Stimulated activated CD4-positive, alpha-beta T cell treated with anti-CD3 and anti-CD28 coated beads, Interleukin-15, amount 100 ng/mL, for 1 hour (primary cell): ENCODE measurements at regions not wholly inside any gene's neighbourhood (a gene's known extent, or its start where the extent isn't known, plus 50 kb on each side); places are given as distances from the start of the nearest gene placed in this dataset.
"Not testable (repeated sequence)": the region's sequence is repeated elsewhere in the genome, so short reads cannot be mapped to it uniquely, and the experiment has no call there.

ENCODE experiments used
- DNase-seq, 2 donors: peaks; one replicate each; pipeline ENCODE4 v3.0.0-alpha.2; 2020; ENCODE audit warnings: low read depth in 1 of 2, low spot score in 1 of 2

DNA sequence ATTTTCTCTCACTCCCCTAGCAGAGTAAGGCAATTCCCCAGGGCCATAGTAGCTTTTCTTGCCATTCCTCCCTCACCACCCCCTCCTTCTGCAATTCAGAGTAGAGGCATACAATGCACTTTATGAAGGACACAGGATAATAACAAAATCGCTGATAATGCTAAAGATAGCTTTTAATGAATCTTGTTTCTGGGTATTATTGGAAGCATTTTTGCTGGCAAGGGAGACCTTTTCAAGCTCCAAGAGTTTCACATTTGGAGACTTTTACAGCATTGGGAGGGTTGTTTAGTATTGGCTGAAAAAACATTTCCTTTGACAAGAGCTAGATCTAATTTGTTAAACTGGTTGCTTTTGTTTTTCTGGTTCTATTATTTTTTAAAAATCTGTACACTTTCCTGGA lies 573.0 kb upstream of the C16orf82 start:
- no peak for DNase-seq

- DNase-seq: no peak
These were observed 568.8 kb upstream of the C16orf82 start for GRCh38 chr16:26497896-26498295.

DNA sequence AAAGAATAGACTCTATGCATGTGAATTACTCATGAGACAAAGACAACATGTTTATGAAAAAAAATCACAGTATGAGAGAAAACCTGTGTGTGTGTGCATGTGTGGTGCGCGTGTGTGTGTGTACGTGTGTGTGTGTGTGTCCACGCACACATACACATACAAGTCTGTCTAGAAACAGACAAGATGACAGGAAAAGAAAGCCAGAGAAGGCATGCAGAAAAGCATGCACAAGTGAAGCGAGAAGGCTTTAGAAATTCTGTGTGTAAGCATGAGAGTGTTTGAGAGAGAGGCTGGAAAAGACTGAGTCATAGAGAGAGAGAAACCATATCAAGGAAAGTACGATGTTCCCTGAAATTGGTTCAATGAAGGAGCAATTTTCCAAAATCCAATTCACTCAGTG lies 566.4 kb upstream of the C16orf82 start:
- DNase-seq: no peak

DNA sequence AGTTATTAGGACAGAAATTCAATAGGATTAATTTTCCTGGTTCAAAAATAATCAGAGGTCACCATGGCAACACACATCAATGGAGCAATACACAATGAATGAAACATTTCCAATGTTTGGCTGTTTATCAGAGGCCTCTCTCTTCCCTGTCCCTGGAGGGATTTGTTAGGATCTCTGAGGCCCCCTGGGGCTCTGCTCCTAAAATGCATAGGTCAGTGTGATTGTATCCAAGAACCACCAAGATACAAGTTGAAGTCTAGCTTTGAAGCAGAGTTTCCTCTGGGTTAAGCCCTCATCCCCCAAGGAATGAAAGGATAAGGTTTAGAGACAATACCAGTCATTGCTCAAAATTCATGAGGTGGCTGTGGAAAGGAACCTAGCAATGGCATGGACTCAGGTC lies 561.2 kb upstream of the C16orf82 start:
- DNase-seq: no peak

GRCh38 chr16:26508946-26509345 lies 557.8 kb upstream of the C16orf82 start:
- DNase-seq: not testable (repeated sequence)

GRCh38 chr16:26510924-26511323 lies 555.8 kb upstream of the C16orf82 start:
- no peak for DNase-seq

DNA sequence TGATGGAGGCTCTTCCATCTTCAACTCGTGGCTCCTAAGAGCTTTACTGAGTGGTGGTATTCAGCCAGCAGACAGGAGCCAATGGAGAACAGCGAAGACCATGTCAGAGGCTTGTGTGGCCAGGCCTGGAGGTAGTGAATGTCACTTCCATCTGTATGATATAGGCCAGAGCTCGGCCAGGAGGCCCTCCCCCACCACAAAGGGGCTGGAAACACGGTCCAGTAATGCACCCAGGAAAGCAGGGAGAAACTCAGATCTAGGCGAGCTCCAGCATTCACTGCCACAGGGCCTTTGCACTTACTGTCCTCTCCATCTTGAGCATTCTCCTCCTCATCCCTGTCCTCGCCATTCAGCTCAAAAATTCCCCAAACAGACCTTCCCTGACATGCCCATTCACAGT lies 555.3 kb upstream of the C16orf82 start:
- no peak for DNase-seq

DNA sequence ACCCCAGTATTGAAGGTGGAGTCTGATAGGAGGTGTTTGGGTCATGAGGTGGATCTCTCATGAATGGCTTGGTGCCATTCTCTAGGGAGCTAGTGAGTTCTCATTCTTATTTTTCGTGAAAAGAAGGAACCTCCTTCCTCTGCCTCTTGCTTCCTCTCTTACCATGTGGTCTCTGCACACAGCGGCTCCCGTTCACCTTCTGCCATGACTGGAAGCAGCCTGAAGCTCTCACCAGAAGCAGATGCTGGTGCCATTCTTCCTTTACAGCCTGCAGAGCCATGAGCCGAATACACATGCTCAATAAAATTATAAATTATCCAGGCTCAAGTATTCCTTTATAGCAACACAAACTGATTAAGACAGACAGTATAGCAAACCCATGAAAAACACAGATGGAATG lies 545.1 kb upstream of the C16orf82 start:
- no peak for DNase-seq

GRCh38 chr16:26524281-26524680 lies 542.4 kb upstream of the C16orf82 start:
- no peak for DNase-seq

GRCh38 chr16:26524846-26525245 lies 541.9 kb upstream of the C16orf82 start:
- DNase-seq: no peak

DNA sequence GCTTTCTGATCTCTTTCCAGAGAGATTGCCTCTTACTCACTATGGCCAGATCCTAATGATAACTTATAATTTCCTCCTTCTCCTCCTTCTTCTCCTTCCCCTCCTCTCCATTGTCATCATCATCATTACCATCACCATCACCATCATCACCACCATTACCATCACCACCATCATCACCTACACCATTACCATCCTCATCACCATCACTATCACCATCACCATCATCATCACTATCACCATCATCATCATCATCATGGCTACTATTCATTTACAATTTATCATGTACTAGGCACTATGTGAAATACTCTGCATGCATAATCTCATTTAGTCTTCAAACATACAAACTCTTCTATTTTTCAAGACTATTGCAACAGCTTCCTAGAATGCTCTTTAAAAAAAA lies 540.9 kb upstream of the C16orf82 start:
- no peak for DNase-seq

DNA sequence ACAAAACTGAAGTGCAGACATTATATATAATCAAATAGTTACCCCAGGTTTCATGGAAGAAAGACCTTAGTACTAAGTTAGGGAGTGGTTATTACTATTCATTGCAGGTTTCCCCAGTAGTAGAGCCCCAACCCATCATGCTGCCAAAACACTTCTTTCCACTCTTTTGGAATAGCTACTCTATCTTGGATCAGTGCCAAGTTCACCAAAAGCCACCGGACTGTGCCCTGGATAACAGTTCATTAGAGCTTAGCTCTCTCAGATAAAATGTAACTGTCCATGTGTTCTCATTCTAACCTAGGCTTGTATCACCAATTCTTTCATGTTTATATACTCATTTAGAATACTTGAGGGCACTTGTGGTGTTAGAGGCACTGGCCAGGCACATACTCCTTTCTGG lies 540.1 kb upstream of the C16orf82 start:
- no peak for DNase-seq

DNA sequence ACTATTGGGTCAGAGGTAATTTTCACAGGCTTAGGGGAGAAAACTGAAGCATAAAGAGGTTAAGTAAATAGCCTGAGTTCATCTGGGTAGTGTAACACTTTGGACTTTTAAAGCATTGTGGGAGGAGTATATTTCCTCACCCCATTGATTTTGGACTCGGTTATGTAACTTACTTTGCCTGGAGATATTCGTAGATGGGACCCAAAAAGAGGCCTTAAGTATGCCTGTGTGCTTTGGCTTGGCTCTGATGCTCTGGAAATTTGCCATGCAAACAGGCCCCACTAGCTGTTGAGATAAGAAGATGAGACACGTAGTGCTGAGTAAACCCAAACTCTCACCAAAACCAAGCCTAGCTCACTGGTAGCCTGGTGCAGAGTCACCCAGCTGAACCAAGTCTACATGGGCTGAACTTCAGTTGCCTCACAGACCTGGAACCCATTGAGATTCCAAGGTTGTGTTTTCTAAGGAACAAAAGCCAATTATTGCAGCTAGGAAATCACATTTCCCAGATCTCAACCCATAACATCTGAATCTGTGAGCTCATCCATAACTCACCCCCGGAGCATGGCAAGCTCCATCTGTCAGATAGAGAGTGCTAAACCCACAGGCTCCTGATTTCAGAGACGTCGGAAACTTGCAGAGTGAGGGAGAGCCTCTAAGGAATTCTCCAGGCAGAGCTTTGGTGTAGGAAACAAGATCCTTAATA lies 536.0 kb upstream of the C16orf82 start:
- no peak for DNase-seq

DNA sequence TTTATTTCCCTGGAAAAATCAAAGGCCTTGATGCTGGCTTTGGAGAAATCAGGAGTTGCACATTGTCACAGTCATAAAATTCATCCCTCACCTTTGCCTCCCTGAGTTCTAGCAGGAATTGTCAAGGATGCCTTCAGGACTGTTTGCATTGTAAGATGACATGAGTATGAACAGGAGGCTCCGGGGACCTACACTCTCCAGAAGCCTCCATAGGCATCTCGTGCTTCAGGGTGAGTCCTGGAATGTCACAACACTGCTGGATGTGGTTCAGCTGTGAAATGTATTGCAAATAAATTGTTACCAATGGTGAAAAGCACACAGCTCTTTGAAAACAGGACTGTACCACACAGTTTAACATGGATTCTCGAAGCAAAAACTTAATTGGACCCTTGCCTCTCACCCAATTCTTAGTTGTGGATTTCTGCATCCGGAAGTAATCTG lies 535.4 kb upstream of the C16orf82 start:
- no peak for DNase-seq

GRCh38 chr16:26532456-26532855 lies 534.3 kb upstream of the C16orf82 start:
- DNase-seq: no peak

GRCh38 chr16:26542198-26542597 lies 524.5 kb upstream of the C16orf82 start:
- no peak for DNase-seq

- DNase-seq: no peak
These were observed 520.2 kb upstream of the C16orf82 start for GRCh38 chr16:26546573-26546972.

GRCh38 chr16:26547681-26548080 lies 519.0 kb upstream of the C16orf82 start:
- DNase-seq: no peak

GRCh38 chr16:26550111-26550610 lies 516.6 kb upstream of the C16orf82 start:
- DNase-seq: no peak

DNA sequence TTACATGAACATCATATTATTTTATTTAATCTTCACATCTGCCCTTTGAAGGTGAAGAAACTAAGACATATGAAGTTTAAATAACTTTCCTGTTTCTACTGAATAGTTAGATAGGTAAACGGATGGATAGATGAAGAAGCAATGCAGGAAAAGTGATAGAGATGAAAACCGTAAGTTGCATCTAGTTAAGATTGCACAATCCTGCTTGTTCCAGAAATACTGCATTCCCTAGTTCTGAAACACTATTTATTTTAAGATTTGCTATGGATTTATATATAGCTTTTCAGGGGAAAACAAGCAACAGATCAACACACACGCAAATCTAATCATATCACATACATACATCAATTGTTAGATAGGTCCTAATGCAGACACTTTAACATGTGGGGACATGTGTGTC lies 512.7 kb upstream of the C16orf82 start:
- DNase-seq: no peak

DNA sequence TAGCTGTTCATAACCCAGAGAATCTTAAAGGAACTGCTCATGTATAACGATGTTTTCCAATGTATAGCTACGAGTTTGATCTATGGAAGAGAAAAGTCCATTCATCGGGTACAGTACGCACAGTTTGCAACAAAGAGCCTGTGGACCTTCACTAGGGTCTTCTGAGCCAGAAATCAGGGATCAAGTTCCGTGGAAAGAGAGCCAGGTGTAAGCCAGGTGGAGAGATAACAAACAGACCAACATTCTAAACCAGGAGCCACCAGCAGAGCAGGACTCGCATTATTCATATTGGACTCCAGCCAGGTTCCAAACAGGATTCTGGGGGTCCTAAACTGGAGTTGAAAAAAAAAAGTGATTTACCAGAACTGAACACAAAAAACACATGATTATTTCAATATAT lies 505.4 kb upstream of the C16orf82 start:
- no peak for DNase-seq

- no peak for DNase-seq
These were observed 503.7 kb upstream of the C16orf82 start for GRCh38 chr16:26563018-26563417.

- no peak for DNase-seq
These were observed 499.4 kb upstream of the C16orf82 start for GRCh38 chr16:26567356-26567755.
